Caco-2 (cell line): ENCODE measurements at regions not wholly inside any gene's neighbourhood (a gene's known extent, or its start where the extent isn't known, plus 50 kb on each side); places are given as distances from the start of the nearest gene placed in this dataset.

Source experiments
- BruUV-seq: library from RNA; stranded (reverse); fragments of 400-500 nt; replicated peaks from 2 replicates; lab custom pipeline; 2021; lab: Mats Ljungman, UMichigan
- CTCF ChIA-PET: fragments of 300-600 bp; sonication (Branson Sonifier 250); formaldehyde crosslinking; loops from one replicate; lab custom pipeline; 2022; ENCODE audit warnings: antibody characterized with exemption; lab: Charles Lee
- POLR2A ChIA-PET: fragments of 300-600 bp; sonication (Branson Sonifier 250); formaldehyde crosslinking; loops from one replicate; lab custom pipeline; 2022; ENCODE audit warnings: antibody characterized with exemption; lab: Charles Lee
- DNase-seq, 2 experiments: peaks; one replicate each; pipeline versions ENCODE4 v3.0.0 to v3.0.0-alpha.2; 2020 to 2022
- H3K27me3 ChIP-seq: replicated peaks from 2 replicates; pipeline ENCODE4 v1.6.0; 2011; ENCODE audit warnings: low read length; ENCODE audit not compliant: control insufficient read depth, insufficient read depth
- H3K36me3 ChIP-seq: 2 replicates; pipeline ENCODE4 v1.5.1; 2011; ENCODE audit warnings: low read length; ENCODE audit not compliant: control insufficient read depth, insufficient read depth
- H3K4me1 ChIP-seq: fragments of 250-450 bp; sonication (Bioruptor Pico); 2 replicates; pipeline ENCODE4 v1.5.1; 2020; ENCODE audit warnings: mild to moderate bottlenecking
- H3K4me3 ChIP-seq: 2 replicates; pipeline ENCODE4 v1.5.1; 2011; ENCODE audit warnings: low read depth, mild to moderate bottlenecking, control low read depth, low read length
- H3K9me3 ChIP-seq: fragments of 250-450 bp; sonication (Bioruptor Pico); 2 replicates; pipeline ENCODE4 v1.5.1; 2020; ENCODE audit warnings: mild to moderate bottlenecking, moderate library complexity
- H3K27ac Mint-ChIP-seq: one replicate; pipeline ENCODE4 v1.8.0; 2022; ENCODE audit warnings: mixed read lengths; ENCODE audit not compliant: unreplicated experiment
- H3K27me3 Mint-ChIP-seq: one replicate; pipeline ENCODE4 v1.8.0; 2022; ENCODE audit warnings: mixed read lengths; ENCODE audit not compliant: insufficient read depth, unreplicated experiment
- H3K36me3 Mint-ChIP-seq: one replicate; pipeline ENCODE4 v1.8.0; 2022; ENCODE audit warnings: mild to moderate bottlenecking, mixed read lengths; ENCODE audit not compliant: insufficient read depth, unreplicated experiment
- H3K4me1 Mint-ChIP-seq: one replicate; pipeline ENCODE4 v1.8.0; 2022; ENCODE audit warnings: low read depth, mixed read lengths; ENCODE audit not compliant: unreplicated experiment
- H3K4me3 Mint-ChIP-seq: one replicate; pipeline ENCODE4 v1.8.0; 2022; ENCODE audit warnings: mild to moderate bottlenecking, moderate library complexity, mixed read lengths; ENCODE audit not compliant: unreplicated experiment
- H3K9me3 Mint-ChIP-seq: one replicate; pipeline ENCODE4 v1.8.0; 2022; ENCODE audit warnings: mixed read lengths; ENCODE audit not compliant: unreplicated experiment
- CTCF ChIP-seq, 2 experiments: fragments of 200-600 bp in 1 of 2; IDR thresholded peaks; 1 replicate in 1 of 2; 2 replicates in 1 of 2; pipeline versions ENCODE4 v1.5.1 to v1.8.0; 2011 to 2022; ENCODE audit warnings: antibody characterized with exemption in 1 of 2, control low read depth in 1 of 2, inconsistent platforms in 1 of 2, low read depth in 1 of 2, low read length in 1 of 2, mild to moderate bottlenecking in 1 of 2, moderate library complexity in 1 of 2; ENCODE audit not compliant: insufficient read depth in 1 of 2, severe bottlenecking in 1 of 2, unreplicated experiment in 1 of 2
- intact Hi-C: fragments of 100-400 bp; cut with micrococcal nuclease; formaldehyde crosslinking; loops from one replicate; pipeline ENCODE4 v1.10.0; 2022; ENCODE audit not compliant: unreplicated experiment

- POLR2A ChIA-PET = no interaction called here
- no peaks in the 10 kb centered on the region for H3K4me1 Mint-ChIP-seq
- H3K27ac Mint-ChIP-seq = no peak overlapping the region
- H3K27me3 ChIP-seq = no peaks in the 10 kb centered on the region
- H3K36me3 ChIP-seq = no peaks in the 10 kb centered on the region
- no peaks in the 10 kb centered on the region for H3K36me3 Mint-ChIP-seq
- no peaks in the 10 kb centered on the region for H3K9me3 Mint-ChIP-seq
- no TSS peak for BruUV-seq
- CTCF ChIA-PET = no interaction called here
- no peak for TF ChIP-seq CTCF (IDR thresholded peaks at IDR 0.05; ENCODE audit: insufficient read depth in 1 of 2, low read depth in 1 of 2, low read length in 1 of 2, severe bottlenecking in 1 of 2, unreplicated experiment in 1 of 2)
- H3K4me3 Mint-ChIP-seq = no peak overlapping the region
- peaks cover 13% of the 10 kb centered on the region for H3K27me3 Mint-ChIP-seq
- peak; percentile 6 to 40 for DNase-seq
- peaks cover 11% of the 10 kb centered on the region for H3K4me1 ChIP-seq
- H3K4me3 ChIP-seq = no peak overlapping the region
- intact Hi-C loops = no loop called here
- H3K9me3 ChIP-seq = no peaks in the 10 kb centered on the region
These were observed 53.1 kb upstream of the MARCHF10 start for GRCh38 chr17:62860962-62861873.

- Mint-ChIP-seq H3K36me3 (no peaks in the 10 kb centered on the region), H3K4me3 (no peak overlapping the region), H3K27ac (no peak overlapping the region), H3K27me3 (peaks cover 13% of the 10 kb centered on the region), H3K4me1 (no peaks in the 10 kb centered on the region), H3K9me3 (no peaks in the 10 kb centered on the region)
- no peak for DNase-seq
- no peaks in the 10 kb centered on the region for H3K9me3 ChIP-seq
- CTCF ChIA-PET = no interaction called here
- no peak overlapping the region for H3K4me3 ChIP-seq
- H3K36me3 ChIP-seq = no peaks in the 10 kb centered on the region
- H3K4me1 ChIP-seq = peaks cover 11% of the 10 kb centered on the region
- no peak for TF ChIP-seq CTCF (IDR thresholded peaks at IDR 0.05; ENCODE audit: insufficient read depth in 1 of 2, low read depth in 1 of 2, low read length in 1 of 2, severe bottlenecking in 1 of 2, unreplicated experiment in 1 of 2)
- no TSS peak for BruUV-seq
- H3K27me3 ChIP-seq = no peaks in the 10 kb centered on the region
- intact Hi-C loops = no loop called here
- POLR2A ChIA-PET = no interaction called here
These were observed 51.0 kb upstream of the MARCHF10 start for GRCh38 chr17:62859146-62859545.
